ENCODE measurements at regions not wholly inside any gene's neighbourhood (a gene's known extent, or its start where the extent isn't known, plus 50 kb on each side); places are given as distances from the start of the nearest gene placed in this dataset.

- no peak for DNase-seq (ENCODE audit: low read depth in 4 of 4, low spot score in 2 of 4)
Observed at GRCh38 chr1:199362996-199363395, 664.5 kb upstream of the NR5A2 start.

GRCh38 chr1:199373139-199373538 is 654.4 kb upstream of the NR5A2 start:
- DNase-seq (ENCODE audit: low read depth in 4 of 4, low spot score in 2 of 4), result no peak

- DNase-seq (ENCODE audit: low read depth in 4 of 4, low spot score in 2 of 4), result no peak
Observed at GRCh38 chr1:199377211-199377610, 650.3 kb upstream of the NR5A2 start.

- no peak for DNase-seq (ENCODE audit: low read depth in 4 of 4, low spot score in 2 of 4)
Observed at GRCh38 chr1:199383793-199384192, 643.7 kb upstream of the NR5A2 start.

- no peak for DNase-seq (ENCODE audit: low read depth in 4 of 4, low spot score in 2 of 4)
Observed at GRCh38 chr1:199394856-199395255, 632.7 kb upstream of the NR5A2 start.

GRCh38 chr1:199396456-199396855 is 631.1 kb upstream of the NR5A2 start:
- DNase-seq (ENCODE audit: low read depth in 4 of 4, low spot score in 2 of 4), result no peak

- no peak for DNase-seq (ENCODE audit: low read depth in 4 of 4, low spot score in 2 of 4)
Observed at GRCh38 chr1:199399996-199400724, 627.4 kb upstream of the NR5A2 start.

- no peak for DNase-seq (ENCODE audit: low read depth in 4 of 4, low spot score in 2 of 4)
Observed at GRCh38 chr1:199403531-199404116, 623.9 kb upstream of the NR5A2 start.

GRCh38 chr1:199404191-199404590 is 623.3 kb upstream of the NR5A2 start:
- no peak for DNase-seq (ENCODE audit: low read depth in 4 of 4, low spot score in 2 of 4)

GRCh38 chr1:199404976-199405375 is 622.5 kb upstream of the NR5A2 start:
- DNase-seq (ENCODE audit: low read depth in 4 of 4, low spot score in 2 of 4), result no peak

GRCh38 chr1:199405634-199406196 is 621.8 kb upstream of the NR5A2 start:
- no peak for DNase-seq (ENCODE audit: low read depth in 4 of 4, low spot score in 2 of 4)

GRCh38 chr1:199410462-199410861 is 617.0 kb upstream of the NR5A2 start:
- no peak for DNase-seq (ENCODE audit: low read depth in 4 of 4, low spot score in 2 of 4)

GRCh38 chr1:199411506-199411905 is 616.0 kb upstream of the NR5A2 start:
- no peak for DNase-seq (ENCODE audit: low read depth in 4 of 4, low spot score in 2 of 4)

- DNase-seq (ENCODE audit: low read depth in 4 of 4, low spot score in 2 of 4), result no peak
Observed at GRCh38 chr1:199422206-199422605, 605.3 kb upstream of the NR5A2 start.

GRCh38 chr1:199447906-199448305 is 579.6 kb upstream of the NR5A2 start:
- no peak for DNase-seq (ENCODE audit: low read depth in 4 of 4, low spot score in 2 of 4)

- no peak for DNase-seq (ENCODE audit: low read depth in 4 of 4, low spot score in 2 of 4)
Observed at GRCh38 chr1:199448646-199449045, 578.9 kb upstream of the NR5A2 start.

GRCh38 chr1:199449221-199449620 is 578.3 kb upstream of the NR5A2 start:
- DNase-seq (ENCODE audit: low read depth in 4 of 4, low spot score in 2 of 4), result no peak

GRCh38 chr1:199449681-199450080 is 577.8 kb upstream of the NR5A2 start:
- DNase-seq (ENCODE audit: low read depth in 4 of 4, low spot score in 2 of 4), result no peak

- no peak for DNase-seq (ENCODE audit: low read depth in 4 of 4, low spot score in 2 of 4)
Observed at GRCh38 chr1:199452627-199453026, 574.9 kb upstream of the NR5A2 start.

- DNase-seq (ENCODE audit: low read depth in 4 of 4, low spot score in 2 of 4), result no peak
Observed at GRCh38 chr1:199453723-199454122, 573.8 kb upstream of the NR5A2 start.

GRCh38 chr1:199460933-199461332 is 566.6 kb upstream of the NR5A2 start:
- no peak for DNase-seq (ENCODE audit: low read depth in 4 of 4, low spot score in 2 of 4)

GRCh38 chr1:199463521-199464127 is 563.9 kb upstream of the NR5A2 start:
- DNase-seq (ENCODE audit: low read depth in 4 of 4, low spot score in 2 of 4), result no peak
